HG02973 (cell line): ENCODE measurements at regions not wholly inside any gene's neighbourhood (a gene's known extent, or its start where the extent isn't known, plus 50 kb on each side); places are given as distances from the start of the nearest gene placed in this dataset.

ENCODE experiments used
- ATAC-seq: cut with Tn5 transposase; IDR thresholded peaks from one replicate; pipeline ENCODE4 v1.9.1; 2021; ENCODE audit warnings: moderate library complexity; ENCODE audit not compliant: unreplicated experiment

- no peak for ATAC-seq
Observed at GRCh38 chr2:23159746-23160405, 225.1 kb upstream of the KLHL29 start.

DNA sequence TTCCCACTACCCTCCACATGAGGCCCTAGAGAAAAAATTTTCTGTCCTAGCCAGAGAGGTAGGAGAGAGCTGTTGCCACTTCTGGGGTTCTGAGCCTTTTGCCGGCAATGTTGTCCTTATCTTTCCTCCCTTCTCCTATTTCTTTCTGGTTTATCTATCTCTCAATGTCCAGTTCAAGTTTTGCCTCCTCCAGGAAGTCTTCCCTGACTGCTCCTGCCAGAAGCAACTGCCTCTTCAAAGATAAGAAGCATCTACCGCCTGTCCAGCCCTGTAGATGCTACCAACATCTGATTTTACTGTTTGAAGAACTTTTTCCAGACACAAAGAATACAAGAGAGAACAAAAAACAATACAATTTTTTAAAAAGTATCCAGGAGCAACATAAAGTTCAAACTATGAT, 220.8 kb upstream of the KLHL29 start:
- no peak for ATAC-seq

DNA sequence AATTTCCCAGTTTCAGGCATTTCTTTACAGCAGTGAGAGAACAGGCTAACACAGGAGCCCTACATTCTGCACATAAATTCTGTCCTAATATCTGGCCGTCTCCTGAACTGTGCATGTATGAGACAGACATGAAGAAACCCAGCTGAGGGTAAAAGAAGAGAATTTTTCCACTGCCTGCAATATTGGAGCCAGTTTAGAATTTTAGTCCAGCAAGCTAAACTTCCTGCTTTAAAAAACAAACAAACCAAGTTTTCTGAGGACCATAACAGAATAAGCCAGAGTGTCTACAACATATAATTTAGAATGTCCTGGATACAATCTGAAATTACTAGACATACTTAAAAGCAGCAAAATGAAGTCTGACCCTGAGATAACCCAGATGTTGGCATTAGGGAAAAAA, 215.1 kb upstream of the KLHL29 start:
- no peak for ATAC-seq

DNA sequence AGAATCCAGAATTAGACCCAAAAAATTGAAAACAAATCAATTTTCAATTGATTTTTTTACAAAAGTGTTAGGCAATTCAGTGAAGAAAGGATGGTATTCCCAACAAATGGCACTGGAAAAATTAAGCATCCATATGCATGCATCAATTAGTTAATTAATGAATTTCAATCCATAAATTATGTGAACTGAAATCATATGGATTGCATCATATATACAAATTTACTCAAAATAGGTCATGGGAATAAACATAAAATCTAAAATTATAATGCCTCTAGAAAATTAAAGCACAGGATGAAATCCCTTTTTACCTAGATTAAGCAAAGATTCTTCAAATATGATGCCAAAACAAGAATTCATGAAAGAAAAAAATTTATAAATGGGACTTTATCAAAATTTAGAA, 213.9 kb upstream of the KLHL29 start:
- ATAC-seq: no peak

DNA sequence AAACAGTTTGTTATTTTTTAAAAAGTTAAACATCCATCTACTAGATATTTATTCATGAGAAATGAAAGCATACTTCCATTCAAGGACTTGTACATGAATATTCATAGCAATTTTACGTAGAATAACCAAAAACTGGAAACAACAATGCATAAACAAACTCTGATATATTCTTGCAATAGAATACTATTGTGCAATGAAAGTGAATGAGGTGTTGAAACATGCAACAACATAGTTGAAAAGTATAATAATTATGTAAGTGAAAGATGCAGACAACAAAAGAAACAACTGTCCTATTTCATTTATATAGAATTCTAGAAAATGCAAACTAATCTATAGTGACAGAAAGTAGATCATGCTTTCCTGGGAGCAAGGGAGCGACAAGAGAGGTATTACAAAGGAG, 206.6 kb upstream of the KLHL29 start:
- no peak for ATAC-seq

GRCh38 chr2:23183733-23184132, 201.2 kb upstream of the KLHL29 start:
- no peak for ATAC-seq

DNA sequence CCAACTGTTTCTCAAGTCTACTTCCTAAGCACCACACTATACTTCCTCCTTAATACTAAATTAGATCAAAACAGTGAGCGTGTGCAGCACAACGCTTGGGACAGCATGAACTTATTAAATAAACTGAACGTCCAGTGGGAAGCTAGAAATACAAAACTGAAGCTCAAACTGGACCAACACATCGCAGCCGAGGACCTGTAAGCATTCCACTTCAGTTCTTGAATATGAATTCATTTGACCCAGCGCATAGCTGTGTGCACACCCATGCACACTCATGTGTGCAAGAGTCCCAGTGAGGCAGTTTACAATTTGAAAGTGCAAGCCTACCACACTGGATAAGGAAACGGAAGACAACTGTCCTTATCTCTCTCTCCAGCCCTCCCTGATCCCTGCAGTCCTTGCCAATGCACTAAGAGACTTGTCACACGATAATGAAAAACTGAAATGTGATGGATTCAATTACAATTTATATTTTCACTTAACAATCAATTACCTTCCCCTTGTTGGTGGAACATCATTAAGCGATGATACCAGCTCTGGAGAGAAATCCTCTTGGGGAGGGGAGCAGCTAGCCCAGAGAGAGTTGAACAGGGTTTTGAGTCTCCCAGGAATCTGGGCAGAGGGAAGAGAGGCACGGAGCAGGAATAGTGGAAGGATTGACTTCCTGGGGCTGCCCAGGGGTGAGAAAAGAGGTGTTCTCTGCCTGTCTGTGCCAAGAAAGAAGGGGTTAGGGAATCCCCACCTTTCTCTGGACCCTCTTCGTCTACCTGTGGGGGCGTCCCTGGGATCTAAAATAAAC, 186.5 kb upstream of the KLHL29 start:
- no peak for ATAC-seq

DNA sequence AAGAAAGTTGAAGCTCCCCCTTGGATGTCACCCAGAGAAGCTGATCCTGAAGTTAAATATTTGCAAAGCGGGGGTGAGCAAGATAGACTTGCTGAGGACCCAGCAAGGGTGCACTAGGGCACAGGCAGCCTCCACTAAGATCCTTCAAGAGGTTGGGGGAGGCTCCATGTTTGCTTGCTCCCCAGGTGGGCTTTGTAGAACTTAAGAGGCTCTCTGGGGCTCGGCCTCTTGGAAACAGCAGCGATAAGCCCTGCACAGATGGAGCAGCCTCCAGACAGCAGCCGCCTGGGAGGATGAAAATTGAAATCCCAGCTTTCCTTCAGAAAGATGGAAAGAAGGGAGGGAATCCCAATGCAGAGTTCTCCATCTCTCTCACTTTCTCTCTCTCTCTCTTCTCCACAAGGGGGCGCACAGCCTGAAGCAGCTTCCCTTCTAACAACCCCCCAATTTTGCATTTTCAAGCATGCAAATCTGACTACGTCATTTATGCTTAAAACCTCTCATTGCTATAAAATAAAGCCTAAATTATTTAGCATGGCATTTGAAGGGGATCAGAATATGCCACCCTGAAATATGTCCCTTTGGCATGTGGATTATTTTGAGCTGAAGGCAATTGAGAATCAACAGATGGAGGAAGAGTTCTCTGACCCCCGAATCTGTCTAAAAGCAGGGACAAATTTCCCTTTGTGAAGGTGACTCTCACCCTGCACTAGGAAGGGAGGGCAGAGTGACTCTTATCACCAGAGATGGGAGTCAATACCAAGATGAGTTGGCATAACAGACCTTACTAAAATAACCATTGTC, 185.7 kb upstream of the KLHL29 start:
- ATAC-seq: no peak

- ATAC-seq: no peak
Observed at GRCh38 chr2:23200068-23200786, 184.8 kb upstream of the KLHL29 start.

DNA sequence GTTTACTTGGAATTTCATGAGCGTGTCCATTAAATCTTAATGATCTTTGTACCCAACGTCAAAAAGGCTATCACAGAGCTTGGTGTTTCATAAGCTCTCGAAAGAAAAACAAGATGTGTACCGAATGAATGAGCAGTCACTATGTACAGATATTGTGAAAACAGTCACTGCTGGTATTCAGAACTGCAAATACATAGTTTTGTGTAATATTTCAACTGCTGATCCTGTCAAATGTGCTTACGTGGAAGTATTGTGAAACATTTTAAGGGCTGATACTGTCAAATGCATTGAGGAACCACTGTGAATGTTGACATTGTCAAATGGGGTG, 184.2 kb upstream of the KLHL29 start:
- no peak for ATAC-seq

DNA sequence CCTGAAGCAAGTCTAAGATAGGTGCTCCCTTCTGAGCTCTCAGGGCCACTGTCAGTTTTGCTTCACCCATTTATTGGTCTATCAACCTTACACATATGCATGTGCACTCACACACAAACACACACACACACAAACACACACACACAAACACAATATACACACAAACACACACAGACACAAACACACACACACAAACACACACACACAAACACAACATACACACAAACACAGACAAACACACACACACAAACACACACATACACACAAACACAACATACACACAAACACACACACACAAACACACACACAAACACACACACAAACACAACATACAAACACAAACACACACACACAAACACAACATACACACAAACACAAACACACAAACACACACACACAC, 181.6 kb upstream of the KLHL29 start:
- ATAC-seq: no peak

DNA sequence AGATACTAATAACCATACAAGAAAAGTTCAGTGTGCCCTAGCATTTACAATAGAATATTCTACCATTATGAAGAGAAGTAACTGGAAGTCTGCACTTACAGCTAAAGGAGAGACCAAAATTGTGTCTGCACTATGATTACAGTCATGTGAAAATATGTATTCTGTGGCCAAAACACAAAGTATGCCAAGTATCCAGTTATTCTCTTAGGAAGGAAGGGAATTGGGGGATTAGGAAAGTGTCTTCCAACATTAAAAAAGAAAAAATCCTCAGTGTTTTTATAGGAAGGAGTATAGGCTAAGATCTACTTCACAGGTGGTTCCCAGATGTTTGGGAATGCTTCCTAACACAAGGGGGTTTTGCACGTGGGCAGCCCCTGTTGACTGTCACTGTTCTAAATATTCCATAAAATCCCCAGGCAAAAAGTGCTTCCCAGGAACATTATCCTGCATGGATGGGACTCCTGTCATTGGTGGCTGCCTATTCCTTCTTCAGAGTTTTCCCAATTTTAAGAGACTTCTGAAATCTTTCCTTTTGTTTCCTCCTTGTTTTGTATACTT, 180.2 kb upstream of the KLHL29 start:
- no peak for ATAC-seq

GRCh38 chr2:23206650-23207049, 178.3 kb upstream of the KLHL29 start:
- no peak for ATAC-seq

DNA sequence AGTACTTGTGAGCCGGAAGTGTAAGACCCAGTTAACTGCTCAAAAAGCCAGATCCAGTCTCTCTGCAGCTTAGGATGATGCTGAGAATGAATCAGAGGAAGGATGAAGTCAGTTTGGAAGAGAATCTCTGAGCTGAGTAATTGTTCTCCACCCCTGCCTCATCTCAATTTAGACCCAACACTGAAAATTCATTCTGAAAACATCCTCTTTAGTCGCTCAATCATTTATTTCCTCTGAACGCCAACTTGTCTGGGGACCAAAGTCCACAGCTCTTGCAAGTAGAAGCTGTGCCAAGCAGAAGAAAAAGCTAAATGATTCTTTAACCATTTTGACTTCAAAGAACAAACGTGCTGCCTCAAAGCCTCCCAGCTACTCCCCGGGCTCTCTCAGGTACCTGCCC, 177.1 kb upstream of the KLHL29 start:
- no peak for ATAC-seq

- ATAC-seq: no peak
Observed at GRCh38 chr2:23208339-23208738, 176.6 kb upstream of the KLHL29 start.

DNA sequence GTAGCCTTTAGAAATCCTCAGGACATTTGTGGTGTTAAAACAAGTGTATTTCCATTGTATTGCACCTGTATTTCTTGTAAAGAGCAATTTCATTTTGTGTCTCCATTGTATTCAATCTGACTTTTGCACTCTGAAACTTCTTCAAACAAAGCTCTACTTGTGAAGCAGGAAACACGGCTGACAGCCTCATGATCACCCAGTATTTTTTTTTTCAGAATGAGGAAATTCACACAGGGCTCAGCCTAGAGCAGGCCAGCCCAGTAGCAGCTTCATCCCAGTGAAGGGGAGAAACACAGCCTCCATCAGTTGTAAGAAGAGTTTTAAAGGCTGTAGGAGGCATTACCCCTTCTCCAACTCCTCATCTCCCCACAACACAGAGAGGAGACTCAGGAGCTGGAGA, 175.9 kb upstream of the KLHL29 start:
- no peak for ATAC-seq

DNA sequence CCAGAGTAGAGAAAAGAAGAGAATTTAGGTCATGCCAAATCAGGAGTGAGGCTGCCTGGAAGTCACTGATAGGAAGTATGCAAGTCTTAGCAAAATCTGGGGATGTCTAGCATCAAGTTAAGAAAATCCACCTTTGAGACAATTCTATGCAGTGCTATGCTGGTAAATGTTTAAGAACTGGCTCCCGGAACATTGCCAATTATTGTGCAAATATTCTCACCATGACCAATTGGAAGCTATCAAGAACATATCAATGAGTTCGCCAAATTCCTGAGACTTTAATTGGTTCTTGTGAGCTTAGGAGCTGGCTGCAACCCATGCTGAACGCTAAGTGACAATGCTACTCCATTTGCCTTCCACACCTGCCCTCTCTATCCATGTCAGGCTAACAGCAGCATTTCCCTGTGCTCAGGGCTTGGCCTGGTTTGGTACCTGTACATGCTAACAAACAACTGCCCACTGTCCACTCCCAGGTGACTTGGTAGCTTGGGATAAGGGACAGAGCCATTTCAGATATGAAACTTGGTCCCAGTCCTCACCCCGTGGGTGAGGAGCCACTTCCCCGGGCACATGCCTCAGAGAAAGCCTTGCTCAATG, 172.9 kb upstream of the KLHL29 start:
- no peak for ATAC-seq

GRCh38 chr2:23213196-23213595, 171.8 kb upstream of the KLHL29 start:
- ATAC-seq: no peak

DNA sequence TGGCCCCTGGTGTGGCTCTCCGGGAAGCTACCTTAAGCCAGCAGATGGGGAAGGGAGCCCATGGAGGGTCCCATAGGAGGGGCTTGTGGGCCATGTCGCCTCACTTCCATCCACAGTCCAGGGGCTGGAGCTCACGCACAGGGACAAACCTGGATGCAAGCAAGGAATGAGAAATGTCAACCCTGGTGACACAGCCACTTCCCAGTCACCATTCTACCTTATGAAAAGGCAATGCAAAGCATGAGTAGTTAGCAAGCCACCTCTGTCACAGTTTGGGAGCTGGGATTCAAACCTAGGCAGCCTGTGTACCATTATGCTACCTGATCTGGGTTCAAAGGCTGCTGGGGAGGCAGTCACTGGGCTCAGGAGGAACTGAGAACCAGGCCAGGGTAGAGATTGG, 170.0 kb upstream of the KLHL29 start:
- no peak for ATAC-seq

DNA sequence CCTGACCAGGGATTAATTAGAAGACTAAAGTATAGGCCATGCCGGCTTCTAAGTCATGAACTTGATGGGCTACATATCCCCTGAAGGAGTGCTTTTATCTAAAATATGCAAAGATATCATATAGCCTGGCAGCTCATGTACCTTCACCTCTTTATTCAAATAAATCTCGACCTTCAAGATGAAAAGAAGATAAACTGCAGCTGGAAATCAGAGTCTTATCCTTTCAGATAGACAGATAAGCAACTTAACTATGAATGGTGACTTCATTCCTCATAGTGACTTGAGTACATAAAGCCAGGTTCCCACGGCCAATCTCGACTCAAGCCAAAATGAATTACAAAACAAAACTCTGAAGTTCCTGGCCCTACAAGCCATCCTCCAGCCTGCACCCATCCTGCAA, 165.3 kb upstream of the KLHL29 start:
- ATAC-seq: no peak
